GM12878 (cell line): ENCODE measurements at regions not wholly inside any gene's neighbourhood (a gene's known extent, or its start where the extent isn't known, plus 50 kb on each side); places are given as distances from the start of the nearest gene placed in this dataset.

Experiments
- ATAC-seq: fragments of 200-7000 bp; cut with Tn5 transposase; 3 replicates; pipeline ENCODE4 v1.9.1; 2020; ENCODE audit warnings: mild to moderate bottlenecking, moderate library complexity
- BruUV-seq: library from RNA; stranded (reverse); fragments of 400-500 nt; replicated peaks from 2 replicates; lab custom pipeline; 2021; lab: Mats Ljungman, UMichigan
- CTCF ChIA-PET: fragments of 300-600 bp; sonication (Branson Sonifier 250); formaldehyde crosslinking; extraction: SDS; loops from one replicate; lab custom pipeline; 2021; ENCODE audit warnings: inconsistent platforms; lab: Yijun Ruan, JAX
- POLR2A ChIA-PET: fragments of 350-600 bp; formaldehyde crosslinking; extraction: SDS; loops from one replicate; lab custom pipeline; 2021; ENCODE audit warnings: inconsistent platforms; lab: Charles Lee
- RAD21 ChIA-PET: fragments of 300-600 bp; sonication (Branson Sonifier 250); formaldehyde crosslinking; loops from one replicate; lab custom pipeline; 2023; ENCODE audit warnings: antibody characterized with exemption; ENCODE audit not compliant: unreplicated experiment; lab: Charles Lee
- SMC1A ChIA-PET: fragments of 300-600 bp; sonication (Branson Sonifier 250); formaldehyde crosslinking; loops from one replicate; lab custom pipeline; 2023; ENCODE audit not compliant: unreplicated experiment, uncharacterized antibody; lab: Charles Lee
- DNase-seq: peaks from one replicate; pipeline ENCODE4 v3.0.0-alpha.2; 2011; ENCODE audit warnings: low read depth, low spot score
- FAIRE-seq: peaks from 3 replicates; lab custom pipeline; 2011; peaks lifted over from hg19 to GRCh38; lab: Jason Lieb, UNC
- H2AFZ ChIP-seq: 2 replicates; pipeline ENCODE4 v1.6.0; 2011; ENCODE audit warnings: low read depth, low read length, control low read depth; ENCODE audit not compliant: control insufficient read depth
- H3K27ac ChIP-seq: 2 replicates; pipeline ENCODE4 v1.5.1; 2011; ENCODE audit warnings: control low read depth; ENCODE audit not compliant: control insufficient read depth, insufficient read depth
- H3K27me3 ChIP-seq, 2 experiments: replicated peaks in 1 of 2; 2 replicates each; pipeline versions ENCODE4 v1.6.0 to v1.6.1; 2011; ENCODE audit warnings: low read length in 1 of 2; ENCODE audit not compliant: control insufficient read depth in 2 of 2, insufficient read depth in 2 of 2
- H3K36me3 ChIP-seq, 2 experiments: 2 replicates each; pipeline ENCODE4 v1.5.1; 2011; ENCODE audit warnings: low read length in 1 of 2; ENCODE audit not compliant: control insufficient read depth in 2 of 2, insufficient read depth in 2 of 2
- H3K4me1 ChIP-seq: 2 replicates; pipeline ENCODE4 v1.6.1; 2011; ENCODE audit warnings: mild to moderate bottlenecking, low read length, moderate library complexity, mixed read lengths; ENCODE audit not compliant: control insufficient read depth, insufficient read depth
- H3K4me2 ChIP-seq: 2 replicates; pipeline ENCODE4 v1.6.0; 2011; ENCODE audit warnings: control low read depth; ENCODE audit not compliant: control insufficient read depth, insufficient read depth
- H3K4me3 ChIP-seq: fragments of 200-600 bp; sonication (generic); 2 replicates; pipeline ENCODE4 v1.5.1; 2016
- H3K79me2 ChIP-seq: 2 replicates; pipeline ENCODE4 v1.6.0; 2011; ENCODE audit warnings: low read length; ENCODE audit not compliant: control insufficient read depth, insufficient read depth
- H3K9ac ChIP-seq: 2 replicates; pipeline ENCODE4 v1.8.0; 2011; ENCODE audit warnings: low read length, control low read depth, mixed read lengths; ENCODE audit not compliant: control insufficient read depth, insufficient read depth
- H3K9me3 ChIP-seq: replicated peaks from 3 replicates; pipeline ENCODE4 v1.5.1; 2011; ENCODE audit warnings: mild to moderate bottlenecking, low read length; ENCODE audit not compliant: control insufficient read depth, insufficient read depth
- H4K20me1 ChIP-seq: 2 replicates; pipeline ENCODE4 v1.6.0; 2011; ENCODE audit not compliant: control insufficient read depth, insufficient read depth
- HCFC1 ChIP-seq: fragments of 150-350 bp; IDR thresholded peaks from 2 replicates; pipeline ENCODE4 v1.6.1; 2014; ENCODE audit warnings: low read length
- IRF4 ChIP-seq: IDR thresholded peaks from 2 replicates; pipeline ENCODE4 v1.6.1; 2011; ENCODE audit warnings: low read depth, low read length
- KDM1A ChIP-seq: fragments of 200-600 bp; sonication (generic); IDR thresholded peaks from 2 replicates; pipeline ENCODE4 v1.6.1; 2016; ENCODE audit warnings: borderline replicate concordance
- LARP7 ChIP-seq: fragments of 450-650 bp; IDR thresholded peaks from 2 replicates; pipeline ENCODE4 v1.6.1; 2017; ENCODE audit warnings: mild to moderate bottlenecking
- MYC ChIP-seq: IDR thresholded peaks from 2 replicates; pipeline ENCODE4 v1.6.1; 2011; ENCODE audit warnings: mild to moderate bottlenecking, low read length, moderate library complexity, inconsistent platforms; ENCODE audit not compliant: insufficient read depth, insufficient replicate concordance, insufficient read length, severe bottlenecking
- SMAD5 ChIP-seq: IDR thresholded peaks from 2 replicates; pipeline ENCODE4 v1.6.1; 2016; ENCODE audit warnings: antibody characterized with exemption, low read depth
- SMARCA5 ChIP-seq: fragments of 450-650 bp; IDR thresholded peaks from 2 replicates; pipeline ENCODE4 v1.6.1; 2017; ENCODE audit warnings: mild to moderate bottlenecking
- SP1 ChIP-seq: IDR thresholded peaks from one replicate; pipeline ENCODE4 v1.6.1; 2011; ENCODE audit warnings: low read depth, low read length
- SREBF2 ChIP-seq: IDR thresholded peaks from 2 replicates; pipeline ENCODE4 v1.6.1; 2012; ENCODE audit warnings: mild to moderate bottlenecking, low read length
- SRF ChIP-seq, 2 experiments: IDR thresholded peaks; 2 replicates each; pipeline ENCODE4 v1.6.1; 2011; ENCODE audit warnings: low read depth in 2 of 2, low read length in 2 of 2, mild to moderate bottlenecking in 1 of 2, moderate library complexity in 1 of 2
- TARDBP ChIP-seq: IDR thresholded peaks from 2 replicates; pipeline ENCODE4 v1.6.1; 2016; ENCODE audit warnings: borderline replicate concordance
- ZNF622 ChIP-seq: fragments of 450-650 bp; IDR thresholded peaks from 2 replicates; pipeline ENCODE4 v1.6.1; 2017; ENCODE audit warnings: mild to moderate bottlenecking, inconsistent platforms
- WGBS: methylation state at CpG from one replicate; pipeline ENCODE4 v1.1.6; 2016; ENCODE audit warnings: low lambda C conversion rate; ENCODE audit not compliant: insufficient replicate concordance, insufficient coverage; ENCODE audit errors: missing lambda C conversion rate; 5-methylcytosine and 5-hydroxymethylcytosine counted together
- in situ Hi-C: fragments of 300-500 bp; cut with MboI; formaldehyde crosslinking; loops from 9 replicates; pipeline ENCODE4 v1.14.3; 2018; ENCODE audit warnings: mixed read lengths
- intact Hi-C: fragments of 100-400 bp; cut with micrococcal nuclease; formaldehyde crosslinking; loops from one replicate; pipeline ENCODE4 v1.14.2; 2022; ENCODE audit not compliant: unreplicated experiment
- TF ChIP-seq, protein P1 (sequence below): fragments of 450-650 bp; IDR thresholded peaks from 2 replicates; pipeline ENCODE4 v1.6.1; 2014; ENCODE audit warnings: mild to moderate bottlenecking
- TF ChIP-seq, protein P2 (sequence below): fragments of 450-650 bp; formaldehyde crosslinking; IDR thresholded peaks from 2 replicates; pipeline ENCODE4 v1.5.0; 2022; ENCODE audit warnings: mild to moderate bottlenecking, missing genetic modification characterization

DNA sequence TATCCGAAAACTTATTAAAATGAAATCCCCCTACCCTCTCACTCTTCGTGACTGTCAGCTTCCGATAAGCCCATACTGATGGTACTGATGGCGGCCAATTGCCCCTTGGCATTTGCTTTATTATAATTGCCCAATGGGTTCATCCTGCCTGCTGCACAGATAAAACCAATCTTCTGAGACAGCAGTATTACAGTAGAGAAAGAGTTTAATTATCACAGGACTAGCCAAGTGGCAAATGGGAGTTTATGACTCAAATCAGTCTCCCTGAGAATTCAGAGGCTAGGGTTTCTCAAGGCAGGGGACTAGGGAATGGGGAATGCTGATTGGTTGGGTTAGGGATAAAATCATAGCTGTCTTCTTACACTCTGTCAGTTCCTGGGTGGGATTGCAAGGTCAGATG lies 259.5 kb downstream of the SOD2 start:
- ChIA-PET RAD21 (no interaction called here), POLR2A (no interaction called here), CTCF (no interaction called here), SMC1A (no interaction called here)
- no TSS peak for BruUV-seq
- in situ Hi-C loops, result no loop called here
- H3K4me1 ChIP-seq, result no peaks in the 10 kb centered on the region
- H3K9me3 ChIP-seq, result no peaks in the 10 kb centered on the region; the same call in 2 of the 3 replicates
- no peak overlapping the region for H3K9ac ChIP-seq
- FAIRE-seq (no peak), ATAC-seq (no peak), DNase-seq (no peak)
- no peaks in the 10 kb centered on the region for H3K79me2 ChIP-seq
- TF ChIP-seq SMARCA5, result no peak
- TF ChIP-seq SP1, result no peak
- TF ChIP-seq TARDBP, result no peak
- no peak for TF ChIP-seq LARP7
- no peak for TF ChIP-seq HCFC1
- no peak for TF ChIP-seq SMAD5
- no peak for TF ChIP-seq ZNF622
- no peak for TF ChIP-seq IRF4
- TF ChIP-seq MYC, result no peak
- no peak for TF ChIP-seq SRF (IDR thresholded peaks at IDR 0.05; ENCODE audit: low read depth in 2 of 2, low read length in 2 of 2)
- TF ChIP-seq KDM1A, result no peak
- TF ChIP-seq SREBF2, result no peak
- TF ChIP-seq, protein P1, sequence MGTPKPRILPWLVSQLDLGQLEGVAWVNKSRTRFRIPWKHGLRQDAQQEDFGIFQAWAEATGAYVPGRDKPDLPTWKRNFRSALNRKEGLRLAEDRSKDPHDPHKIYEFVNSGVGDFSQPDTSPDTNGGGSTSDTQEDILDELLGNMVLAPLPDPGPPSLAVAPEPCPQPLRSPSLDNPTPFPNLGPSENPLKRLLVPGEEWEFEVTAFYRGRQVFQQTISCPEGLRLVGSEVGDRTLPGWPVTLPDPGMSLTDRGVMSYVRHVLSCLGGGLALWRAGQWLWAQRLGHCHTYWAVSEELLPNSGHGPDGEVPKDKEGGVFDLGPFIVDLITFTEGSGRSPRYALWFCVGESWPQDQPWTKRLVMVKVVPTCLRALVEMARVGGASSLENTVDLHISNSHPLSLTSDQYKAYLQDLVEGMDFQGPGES, result no peak
- TF ChIP-seq, protein P2, sequence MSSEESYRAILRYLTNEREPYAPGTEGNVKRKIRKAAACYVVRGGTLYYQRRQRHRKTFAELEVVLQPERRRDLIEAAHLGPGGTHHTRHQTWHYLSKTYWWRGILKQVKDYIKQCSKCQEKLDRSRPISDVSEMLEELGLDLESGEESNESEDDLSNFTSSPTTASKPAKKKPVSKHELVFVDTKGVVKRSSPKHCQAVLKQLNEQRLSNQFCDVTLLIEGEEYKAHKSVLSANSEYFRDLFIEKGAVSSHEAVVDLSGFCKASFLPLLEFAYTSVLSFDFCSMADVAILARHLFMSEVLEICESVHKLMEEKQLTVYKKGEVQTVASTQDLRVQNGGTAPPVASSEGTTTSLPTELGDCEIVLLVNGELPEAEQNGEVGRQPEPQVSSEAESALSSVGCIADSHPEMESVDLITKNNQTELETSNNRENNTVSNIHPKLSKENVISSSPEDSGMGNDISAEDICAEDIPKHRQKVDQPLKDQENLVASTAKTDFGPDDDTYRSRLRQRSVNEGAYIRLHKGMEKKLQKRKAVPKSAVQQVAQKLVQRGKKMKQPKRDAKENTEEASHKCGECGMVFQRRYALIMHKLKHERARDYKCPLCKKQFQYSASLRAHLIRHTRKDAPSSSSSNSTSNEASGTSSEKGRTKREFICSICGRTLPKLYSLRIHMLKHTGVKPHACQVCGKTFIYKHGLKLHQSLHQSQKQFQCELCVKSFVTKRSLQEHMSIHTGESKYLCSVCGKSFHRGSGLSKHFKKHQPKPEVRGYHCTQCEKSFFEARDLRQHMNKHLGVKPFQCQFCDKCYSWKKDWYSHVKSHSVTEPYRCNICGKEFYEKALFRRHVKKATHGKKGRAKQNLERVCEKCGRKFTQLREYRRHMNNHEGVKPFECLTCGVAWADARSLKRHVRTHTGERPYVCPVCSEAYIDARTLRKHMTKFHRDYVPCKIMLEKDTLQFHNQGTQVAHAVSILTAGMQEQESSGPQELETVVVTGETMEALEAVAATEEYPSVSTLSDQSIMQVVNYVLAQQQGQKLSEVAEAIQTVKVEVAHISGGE (CRISPR knock-in tag), result no peak
- no peaks in the 10 kb centered on the region for H3K36me3 ChIP-seq
- no peaks in the 10 kb centered on the region; a peak in 2 of 4 replicates for H3K27me3 ChIP-seq
- H2AFZ ChIP-seq, result no peak overlapping the region
- 24% methylated on average over 4 of the region's 4 CpGs for WGBS
- H3K4me3 ChIP-seq, result no peak overlapping the region
- H4K20me1 ChIP-seq, result no peaks in the 10 kb centered on the region
- intact Hi-C loops, result no loop called here
- no peak overlapping the region for H3K27ac ChIP-seq
- H3K4me2 ChIP-seq, result no peak overlapping the region
